ENCODE measurements at regions not wholly inside any gene's neighbourhood (a gene's known extent, or its start where the extent isn't known, plus 50 kb on each side); places are given as distances from the start of the nearest gene placed in this dataset.

GRCh38 chr12:126858560-126858959, 1408.4 kb upstream of the TMEM132C start:
- CTCF ChIA-PET = interaction anchor here (0.5 to 1.3 kb wide), 4 partner anchors 15 to 1500 kb away, joined by 3 to 5 read pairs (median 4); no protein-coding TSS in a partner anchor
- Mint-ChIP-seq H3K27me3 (ENCODE audit: insufficient read depth, unreplicated experiment) (no peaks in the 10 kb centered on the region), H3K27ac (ENCODE audit: low read depth, unreplicated experiment) (no peak overlapping the region), H3K36me3 (ENCODE audit: insufficient read depth, unreplicated experiment) (no peaks in the 10 kb centered on the region), H3K4me3 (ENCODE audit: unreplicated experiment) (no peak overlapping the region), H3K9me3 (ENCODE audit: unreplicated experiment) (no peaks in the 10 kb centered on the region), H3K4me1 (ENCODE audit: insufficient read depth, unreplicated experiment) (no peaks in the 10 kb centered on the region)
- POLR2A ChIA-PET = interaction anchor here (0.6 kb wide), 1 partner anchor 1535 kb away, joined by 3 read pairs; no protein-coding TSS in a partner anchor
- intact Hi-C loops (cut with micrococcal nuclease) = no loop called here
- DNase-seq (ENCODE audit: unreplicated experiment) = no peak
- no TSS peak for BruUV-seq (replicated peaks)
- TF ChIP-seq CTCF (IDR thresholded peaks at IDR 0.05; ENCODE audit: unreplicated experiment) = no peak

DNA sequence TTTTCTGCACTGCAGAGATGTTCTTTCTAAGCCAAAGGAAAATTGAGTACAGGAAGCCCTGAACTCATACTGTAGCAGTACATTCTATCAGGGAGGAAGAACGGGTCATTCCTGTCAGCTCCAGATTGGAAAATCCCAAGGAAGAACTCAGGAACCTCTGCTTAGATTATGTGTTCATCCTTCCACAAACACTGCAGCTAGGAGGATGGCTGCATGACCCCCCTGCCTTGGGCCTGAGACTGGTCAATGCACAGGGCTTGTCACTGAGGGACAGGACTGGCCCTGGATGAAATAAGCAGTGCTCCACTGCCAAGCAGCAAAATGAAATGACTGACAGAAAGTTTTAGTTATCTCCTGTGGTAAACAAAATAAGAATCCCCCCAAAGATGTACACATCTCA, 1406.8 kb upstream of the TMEM132C start:
- intact Hi-C loops (cut with micrococcal nuclease) = no loop called here
- BruUV-seq (replicated peaks) = no TSS peak
- no peaks in the 10 kb centered on the region for H3K4me1 Mint-ChIP-seq (ENCODE audit: insufficient read depth, unreplicated experiment)
- H3K9me3 Mint-ChIP-seq (ENCODE audit: unreplicated experiment) = peaks cover 8% of the 10 kb centered on the region
- ChIA-PET CTCF (interaction anchor here (0.9 kb wide), 2 partner anchors 14 to 113 kb away, joined by 3 to 5 read pairs; no protein-coding TSS in a partner anchor), POLR2A (interaction anchor here (0.6 kb wide), 1 partner anchor 123 kb away, joined by 3 read pairs; no protein-coding TSS in a partner anchor)
- no peak overlapping the region for H3K27ac Mint-ChIP-seq (ENCODE audit: low read depth, unreplicated experiment)
- H3K36me3 Mint-ChIP-seq (ENCODE audit: insufficient read depth, unreplicated experiment) = no peaks in the 10 kb centered on the region
- no peak for TF ChIP-seq CTCF (IDR thresholded peaks at IDR 0.05; ENCODE audit: unreplicated experiment)
- DNase-seq (ENCODE audit: unreplicated experiment) = no peak
- no peak overlapping the region for H3K4me3 Mint-ChIP-seq (ENCODE audit: unreplicated experiment)
- no peaks in the 10 kb centered on the region for H3K27me3 Mint-ChIP-seq (ENCODE audit: insufficient read depth, unreplicated experiment)

DNA sequence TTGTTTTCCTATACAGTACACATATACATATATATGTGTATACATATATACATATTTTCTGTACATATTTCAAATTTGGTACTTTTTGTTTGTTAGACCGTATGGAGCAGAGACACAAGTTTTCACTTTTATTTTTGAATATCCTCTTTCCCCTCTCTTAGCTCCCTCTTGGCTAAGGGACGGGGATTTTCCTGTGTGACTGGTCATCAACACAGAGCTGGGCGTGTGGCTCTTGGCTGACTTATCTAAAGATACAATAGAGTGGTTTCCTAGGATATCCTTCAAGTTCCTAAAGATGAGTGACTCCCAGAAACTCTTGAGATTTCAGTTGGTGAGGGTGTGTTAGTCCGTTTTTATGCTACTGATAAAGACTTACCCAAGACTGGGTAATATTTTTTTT, 1404.5 kb upstream of the TMEM132C start:
- no peak for TF ChIP-seq CTCF (IDR thresholded peaks at IDR 0.05; ENCODE audit: unreplicated experiment)
- peaks cover 16% of the 10 kb centered on the region for H3K9me3 Mint-ChIP-seq (ENCODE audit: unreplicated experiment)
- no peak for DNase-seq (ENCODE audit: unreplicated experiment)
- BruUV-seq (replicated peaks) = no TSS peak
- H3K4me1 Mint-ChIP-seq (ENCODE audit: insufficient read depth, unreplicated experiment) = no peaks in the 10 kb centered on the region
- ChIA-PET CTCF (interaction anchor here (0.6 to 0.9 kb wide), 2 partner anchors 8 to 222 kb away, joined by 3 read pairs; no protein-coding TSS in a partner anchor), POLR2A (interaction anchor here (0.7 kb wide), 1 partner anchor 664 kb away, joined by 3 read pairs; no protein-coding TSS in a partner anchor)
- no peaks in the 10 kb centered on the region for H3K27me3 Mint-ChIP-seq (ENCODE audit: insufficient read depth, unreplicated experiment)
- intact Hi-C loops (cut with micrococcal nuclease) = no loop called here
- no peaks in the 10 kb centered on the region for H3K36me3 Mint-ChIP-seq (ENCODE audit: insufficient read depth, unreplicated experiment)
- no peak overlapping the region for H3K27ac Mint-ChIP-seq (ENCODE audit: low read depth, unreplicated experiment)
- H3K4me3 Mint-ChIP-seq (ENCODE audit: unreplicated experiment) = no peak overlapping the region

DNA sequence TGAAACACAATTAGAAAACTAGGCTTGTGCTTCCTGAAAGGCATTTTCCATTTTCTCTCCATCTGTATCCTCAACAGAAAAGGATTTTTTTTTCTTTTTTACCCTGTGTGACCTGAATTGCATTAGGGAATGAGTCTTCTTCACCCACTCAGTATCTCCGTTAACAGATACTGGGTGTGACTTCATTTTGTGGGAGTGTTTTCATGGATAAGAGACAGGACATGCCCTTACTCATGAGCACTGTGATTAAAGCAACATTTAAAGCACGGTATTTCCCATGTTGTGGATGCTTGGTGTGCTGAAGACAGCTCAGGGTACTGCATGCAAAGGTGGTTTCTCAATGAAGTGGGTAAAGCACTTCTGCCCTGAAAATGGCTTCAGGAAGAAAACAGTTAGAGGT, 1397.3 kb upstream of the TMEM132C start:
- POLR2A ChIA-PET = no interaction called here

More for the DNA sequence above, 1397.3 kb upstream of the TMEM132C start:
- H3K4me1 Mint-ChIP-seq (ENCODE audit: insufficient read depth, unreplicated experiment) = no peaks in the 10 kb centered on the region
- H3K36me3 Mint-ChIP-seq (ENCODE audit: insufficient read depth, unreplicated experiment) = no peaks in the 10 kb centered on the region
- H3K27ac Mint-ChIP-seq (ENCODE audit: low read depth, unreplicated experiment) = no peak overlapping the region
- no peaks in the 10 kb centered on the region for H3K27me3 Mint-ChIP-seq (ENCODE audit: insufficient read depth, unreplicated experiment)
- H3K4me3 Mint-ChIP-seq (ENCODE audit: unreplicated experiment) = no peak overlapping the region
- DNase-seq (ENCODE audit: unreplicated experiment) = no peak
- CTCF ChIA-PET = no interaction called here
- peaks cover 9% of the 10 kb centered on the region for H3K9me3 Mint-ChIP-seq (ENCODE audit: unreplicated experiment)
- no TSS peak for BruUV-seq (replicated peaks)
- TF ChIP-seq CTCF (IDR thresholded peaks at IDR 0.05; ENCODE audit: unreplicated experiment) = no peak
- intact Hi-C loops (cut with micrococcal nuclease) = loop anchor here (10.0 kb wide), 2 partner anchors 85 to 1535 kb away; no protein-coding TSS in a partner anchor
